Cardiac muscle cell (in vitro differentiated cells and primary cell): ENCODE measurements at regions not wholly inside any gene's neighbourhood (a gene's known extent, or its start where the extent isn't known, plus 50 kb on each side); places are given as distances from the start of the nearest gene placed in this dataset.
A peak's percentile ranks its signal among the peaks of the same experiment; 100 is the strongest.

Experiments
- DNase-seq, 2 donors: peaks; one replicate each; pipeline versions ENCODE4 v3.0.0 to v3.0.0-alpha.2; 2010 to 2017; ENCODE audit warnings: low read depth in 1 of 2, low spot score in 1 of 2
- H3K27ac ChIP-seq: fragments of 200-600 bp; sonication (generic); 2 replicates; pipeline ENCODE4 v1.5.1; 2016
- H3K27me3 ChIP-seq: fragments of 200-600 bp; sonication (generic); 2 replicates; pipeline ENCODE4 v1.6.0; 2016; ENCODE audit warnings: control low read depth
- H3K36me3 ChIP-seq: fragments of 200-600 bp; sonication (generic); 2 replicates; pipeline ENCODE4 v1.5.1; 2016; ENCODE audit warnings: control low read depth
- H3K4me1 ChIP-seq: fragments of 200-600 bp; sonication (generic); 2 replicates; pipeline ENCODE4 v1.8.1; 2017; ENCODE audit warnings: low read depth, mild to moderate bottlenecking, mixed run types
- H3K4me3 ChIP-seq: fragments of 200-600 bp; sonication (generic); 2 replicates; pipeline ENCODE4 v1.5.1; 2016; ENCODE audit warnings: mild to moderate bottlenecking
- H3K9me3 ChIP-seq: fragments of 200-600 bp; sonication (generic); 2 replicates; pipeline ENCODE4 v1.5.1; 2017; ENCODE audit warnings: low read depth, mild to moderate bottlenecking, control low read depth
- CTCF ChIP-seq: IDR thresholded peaks from 2 replicates; pipeline ENCODE4 v1.5.1; 2012; ENCODE audit warnings: low read depth, mild to moderate bottlenecking, low read length

GRCh38 chr6:168741305-168741704, 300.3 kb downstream of the SMOC2 start:
- Histone ChIP-seq H3K36me3 (no peaks in the 10 kb centered on the region), H3K4me3 (no peak overlapping the region), H3K27me3 (no peaks in the 10 kb centered on the region), H3K27ac (no peak overlapping the region), H3K4me1 (no peaks in the 10 kb centered on the region), H3K9me3 (no peaks in the 10 kb centered on the region)
- no peak for TF ChIP-seq CTCF
- no peak for DNase-seq

GRCh38 chr6:168739381-168739780, 298.4 kb downstream of the SMOC2 start:
- Histone ChIP-seq H3K27ac (no peak overlapping the region), H3K36me3 (no peaks in the 10 kb centered on the region), H3K9me3 (no peaks in the 10 kb centered on the region), H3K4me1 (peaks cover 8% of the 10 kb centered on the region), H3K4me3 (no peak overlapping the region), H3K27me3 (no peaks in the 10 kb centered on the region)
- DNase-seq: no peak
- TF ChIP-seq CTCF: no peak

- peaks cover 8% of the 10 kb centered on the region for H3K4me1 ChIP-seq
- H3K9me3 ChIP-seq: no peaks in the 10 kb centered on the region
- TF ChIP-seq CTCF: peak; percentile 6
- H3K36me3 ChIP-seq: no peaks in the 10 kb centered on the region
- no peaks in the 10 kb centered on the region for H3K27me3 ChIP-seq
- no peak overlapping the region for H3K4me3 ChIP-seq
- H3K27ac ChIP-seq: no peak overlapping the region
- peak in 1 of 2 donors; percentile 44 for DNase-seq
Observed at GRCh38 chr6:168737481-168737880, 296.5 kb downstream of the SMOC2 start.

GRCh38 chr6:168737014-168737413, 296.0 kb downstream of the SMOC2 start:
- H3K9me3 ChIP-seq: no peaks in the 10 kb centered on the region
- no peak overlapping the region for H3K27ac ChIP-seq
- H3K4me1 ChIP-seq: peaks cover 8% of the 10 kb centered on the region
- H3K36me3 ChIP-seq: no peaks in the 10 kb centered on the region
- H3K4me3 ChIP-seq: no peak overlapping the region
- no peak for TF ChIP-seq CTCF
- H3K27me3 ChIP-seq: no peaks in the 10 kb centered on the region
- no peak for DNase-seq

- peaks cover 8% of the 10 kb centered on the region for H3K4me1 ChIP-seq
- no peaks in the 10 kb centered on the region for H3K36me3 ChIP-seq
- TF ChIP-seq CTCF: no peak
Observed at GRCh38 chr6:168736039-168736438, 295.1 kb downstream of the SMOC2 start.

More at GRCh38 chr6:168736039-168736438, 295.1 kb downstream of the SMOC2 start:
- no peaks in the 10 kb centered on the region for H3K27me3 ChIP-seq
- no peak for DNase-seq
- no peak overlapping the region for H3K27ac ChIP-seq
- H3K4me3 ChIP-seq: no peak overlapping the region
- H3K9me3 ChIP-seq: no peaks in the 10 kb centered on the region
